ENCODE measurements at regions not wholly inside any gene's neighbourhood (a gene's known extent, or its start where the extent isn't known, plus 50 kb on each side); places are given as distances from the start of the nearest gene placed in this dataset.

DNA sequence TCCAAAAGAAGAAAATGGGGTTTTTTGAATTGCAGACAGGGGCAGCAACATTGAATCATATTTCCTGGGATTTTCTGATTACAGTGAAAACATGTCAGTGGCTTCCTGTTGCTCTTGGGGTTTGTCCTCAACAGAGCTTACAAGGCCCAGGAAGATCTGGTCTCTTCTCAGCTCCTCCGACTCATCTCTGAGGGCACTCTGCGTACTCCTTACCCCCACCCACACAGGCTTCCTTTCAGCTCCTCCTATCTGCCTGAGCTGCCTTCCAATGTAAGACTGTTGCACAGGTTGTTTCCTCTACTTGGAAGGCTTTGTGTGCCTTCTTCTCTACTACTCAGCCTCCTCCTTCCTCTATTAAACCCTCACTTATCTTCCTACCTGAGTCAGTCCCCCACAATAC is 245.1 kb upstream of the MEF2C start:
- DNase-seq (ENCODE audit: low read depth), result peak; percentile 14
- no peak overlapping the region for H3K4me3 ChIP-seq (ENCODE audit: low read depth, low read length)

DNA sequence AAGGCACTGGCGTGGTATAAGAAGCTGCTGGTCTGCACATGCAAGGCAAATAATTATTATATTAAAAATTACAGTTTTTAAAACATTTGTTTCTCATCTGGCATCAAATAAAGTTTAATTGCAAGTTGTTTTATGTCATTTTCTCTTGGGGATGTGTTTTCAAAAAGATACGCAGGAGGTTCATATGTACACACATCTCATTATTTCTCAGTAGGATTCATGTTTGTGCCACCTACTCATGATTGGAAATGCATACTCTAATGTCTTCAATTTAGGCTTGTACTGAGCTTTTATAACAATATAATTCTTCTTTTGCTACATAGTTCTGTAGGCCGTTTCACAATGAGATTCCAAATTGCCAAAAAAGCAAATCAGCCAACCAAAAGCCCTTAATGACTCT is 244.2 kb upstream of the MEF2C start:
- no peak overlapping the region for H3K4me3 ChIP-seq (ENCODE audit: low read depth, low read length)
- DNase-seq (ENCODE audit: low read depth), result no peak

DNA sequence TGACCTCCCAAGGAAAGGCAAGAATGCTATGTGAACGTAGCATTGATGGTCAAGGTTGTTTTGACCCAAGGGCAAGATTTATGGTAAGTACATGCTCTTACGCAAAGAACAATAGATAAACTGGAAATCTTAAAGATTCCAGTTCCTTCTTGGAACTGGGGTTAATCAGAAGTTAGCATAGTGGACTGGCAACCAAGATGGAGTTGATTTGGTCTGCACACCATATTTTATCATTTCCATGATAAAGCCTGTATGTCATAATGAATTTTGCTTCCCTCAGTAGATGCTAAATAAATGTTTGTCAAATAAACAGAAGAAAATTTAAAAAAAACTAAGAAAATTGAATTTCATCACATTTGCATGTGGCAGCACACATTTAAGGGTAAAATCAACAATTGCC is 242.4 kb upstream of the MEF2C start:
- no peak overlapping the region for H3K4me3 ChIP-seq (ENCODE audit: low read depth, low read length)
- no peak for DNase-seq (ENCODE audit: low read depth)

DNA sequence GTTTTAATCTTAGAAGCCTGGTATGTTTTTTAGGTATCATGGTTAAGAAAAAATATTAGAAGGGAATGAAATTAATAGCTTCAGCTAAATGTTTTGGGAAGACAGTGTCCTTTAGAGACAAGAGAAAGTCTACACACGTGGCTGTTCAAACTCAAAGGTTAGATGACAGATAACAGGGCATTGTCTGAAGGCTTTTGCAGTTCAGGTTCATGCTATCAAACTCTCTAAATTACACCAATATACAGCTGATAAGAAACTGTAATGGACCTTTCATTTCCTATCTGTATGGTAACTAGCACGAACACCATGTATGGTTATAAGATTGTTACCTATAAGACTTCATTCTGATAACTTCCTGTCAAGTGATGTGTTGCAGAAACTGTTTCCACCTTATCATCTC is 240.6 kb upstream of the MEF2C start:
- no peak overlapping the region for H3K4me3 ChIP-seq (ENCODE audit: low read depth, low read length)
- no peak for DNase-seq (ENCODE audit: low read depth)

DNA sequence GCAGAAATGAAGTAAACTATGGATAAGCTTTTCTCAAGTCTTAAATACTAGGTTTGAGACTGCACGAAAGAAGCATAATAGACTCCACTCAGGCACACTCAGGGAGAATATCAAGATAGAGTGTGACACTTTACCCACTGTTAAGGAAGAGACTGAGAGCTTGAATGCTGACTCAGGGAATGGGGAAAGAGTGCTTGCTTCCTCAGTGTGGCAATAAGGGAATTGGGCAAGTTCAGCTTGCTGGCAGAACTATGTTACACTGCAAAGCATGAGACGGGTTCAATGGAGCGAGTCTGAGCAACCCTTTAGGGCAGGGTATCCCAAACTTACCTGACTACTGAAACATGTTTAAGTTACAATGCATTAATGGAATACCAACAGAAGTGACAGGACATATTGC is 237.7 kb upstream of the MEF2C start:
- no peak for DNase-seq (ENCODE audit: low read depth)

DNA sequence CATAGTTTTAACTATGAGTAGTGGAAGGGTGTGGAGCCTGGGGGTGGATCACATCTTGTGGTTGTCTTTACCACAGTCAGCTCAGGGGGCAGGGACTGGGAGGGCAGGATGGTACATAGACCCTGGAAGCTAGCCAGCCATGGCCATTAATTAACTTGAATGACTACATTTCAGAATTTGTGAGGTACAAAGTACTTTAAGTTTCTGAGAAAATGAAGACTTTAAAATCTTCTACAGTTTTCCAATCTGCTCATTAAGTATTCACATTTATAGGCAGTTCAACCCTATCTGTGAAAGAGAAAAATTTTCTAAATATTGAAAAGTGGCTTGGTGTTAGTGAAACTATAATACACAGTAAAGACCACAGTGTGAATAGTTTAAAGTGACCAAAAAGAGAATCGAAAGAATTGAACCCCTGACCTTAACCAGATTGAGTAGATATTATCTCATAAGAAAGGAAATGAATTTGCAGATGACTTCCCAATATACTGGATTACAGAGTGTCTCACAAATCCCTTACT is 234.2 kb upstream of the MEF2C start:
- no peak for DNase-seq (ENCODE audit: low read depth)
- no peak overlapping the region for H3K4me3 ChIP-seq (ENCODE audit: low read depth, low read length)

More for the DNA sequence above, 237.7 kb upstream of the MEF2C start:
- no peak overlapping the region for H3K4me3 ChIP-seq (ENCODE audit: low read depth, low read length)

DNA sequence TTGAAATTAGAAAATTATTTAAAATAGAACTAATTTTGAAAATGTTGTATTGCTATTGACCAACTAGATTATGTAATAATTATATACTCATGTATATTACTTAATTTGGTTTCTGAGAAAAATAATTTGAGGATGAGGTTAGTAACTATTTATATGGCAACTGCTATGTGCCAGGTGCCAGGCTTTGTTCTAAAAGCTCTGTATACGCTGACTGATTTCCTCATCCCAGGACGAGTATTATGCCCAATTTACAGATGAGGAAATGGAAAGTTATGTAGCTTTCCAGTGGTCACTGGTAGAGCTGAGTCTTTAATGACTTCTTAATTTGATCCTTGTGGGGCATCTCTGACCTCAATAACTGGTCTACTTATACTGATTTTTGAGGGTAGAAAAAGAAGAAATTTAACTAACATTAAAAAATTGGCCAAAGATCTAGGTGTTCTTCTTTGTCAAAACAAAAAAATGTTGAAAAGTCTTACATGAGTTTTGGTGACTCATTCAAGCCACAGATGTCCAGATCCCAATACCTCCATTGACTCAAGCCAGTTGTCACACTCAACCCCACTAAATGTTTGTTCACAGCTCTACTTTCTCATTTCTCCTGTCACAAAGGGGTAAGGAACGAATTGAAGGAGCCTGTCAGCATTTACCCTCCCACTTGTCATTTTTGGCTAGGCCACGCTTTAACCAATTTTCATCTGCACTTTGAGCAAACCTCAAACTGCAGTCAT is 228.1 kb upstream of the MEF2C start:
- DNase-seq (ENCODE audit: low read depth), result no peak
- no peak overlapping the region for H3K4me3 ChIP-seq (ENCODE audit: low read depth, low read length)

DNA sequence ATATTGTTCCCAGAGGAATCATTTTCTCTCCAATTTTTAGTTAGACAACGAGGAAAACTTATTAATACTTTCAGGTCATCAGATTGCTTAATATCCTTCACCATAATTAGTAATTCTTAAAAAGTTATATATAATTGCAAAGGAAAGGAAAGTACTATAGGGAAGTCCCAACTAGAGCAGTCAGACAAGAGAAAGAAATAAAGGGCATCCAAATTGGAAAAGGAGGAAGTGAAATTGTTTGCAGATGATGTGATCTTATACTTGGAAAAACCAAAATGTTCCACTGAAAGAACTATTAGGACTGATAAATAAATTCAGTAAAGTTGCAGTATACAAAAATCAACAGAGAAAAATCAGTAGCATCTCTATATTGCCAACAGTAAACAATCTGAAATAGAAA is 223.5 kb upstream of the MEF2C start:
- no peak for DNase-seq (ENCODE audit: low read depth)
- H3K4me3 ChIP-seq (ENCODE audit: low read depth, low read length), result no peak overlapping the region

DNA sequence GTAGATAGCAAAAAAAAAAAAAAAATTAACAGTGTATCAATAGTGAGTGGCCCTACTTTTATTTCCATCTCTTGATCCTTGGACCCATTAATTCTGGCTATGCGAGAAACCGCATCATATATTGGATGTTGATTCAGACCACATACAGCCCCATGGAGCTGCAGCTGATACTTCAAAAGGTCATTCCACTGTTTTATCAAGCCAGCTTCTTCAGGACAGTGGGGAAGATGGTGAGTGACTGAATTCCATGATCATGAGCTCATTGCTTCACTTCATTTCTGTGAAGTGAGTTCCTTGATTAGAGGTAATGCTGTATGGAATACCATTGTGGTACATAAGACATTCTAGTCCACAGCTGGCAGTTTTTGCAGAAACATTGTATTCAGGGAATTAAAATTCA is 222.9 kb upstream of the MEF2C start:
- no peak overlapping the region for H3K4me3 ChIP-seq (ENCODE audit: low read depth, low read length)
- DNase-seq (ENCODE audit: low read depth), result no peak

DNA sequence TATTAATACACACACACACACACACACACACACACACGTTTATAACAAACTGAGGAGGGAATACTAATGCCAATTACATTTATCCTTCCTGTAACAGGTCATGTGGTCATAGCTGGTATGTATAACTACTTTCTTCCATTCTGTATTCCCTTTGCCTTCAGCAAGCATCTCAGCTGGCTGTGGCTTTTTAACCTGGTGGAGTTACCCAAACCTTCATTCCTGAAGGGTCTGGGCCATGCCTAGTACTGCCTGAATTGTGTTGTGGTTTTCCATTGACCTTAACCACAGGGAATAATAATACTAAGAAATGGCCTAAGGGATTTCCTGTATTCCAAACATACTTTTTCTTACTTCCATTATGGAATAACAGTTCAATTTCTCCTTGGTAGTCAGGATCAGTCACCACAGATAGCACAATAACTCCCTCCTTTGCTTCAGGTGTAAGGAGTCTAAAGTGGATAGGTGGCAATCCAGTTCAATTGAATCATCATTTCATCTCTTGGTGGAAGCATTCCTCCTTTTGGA is 222.2 kb upstream of the MEF2C start:
- no peak overlapping the region for H3K4me3 ChIP-seq (ENCODE audit: low read depth, low read length)
- no peak for DNase-seq (ENCODE audit: low read depth)

DNA sequence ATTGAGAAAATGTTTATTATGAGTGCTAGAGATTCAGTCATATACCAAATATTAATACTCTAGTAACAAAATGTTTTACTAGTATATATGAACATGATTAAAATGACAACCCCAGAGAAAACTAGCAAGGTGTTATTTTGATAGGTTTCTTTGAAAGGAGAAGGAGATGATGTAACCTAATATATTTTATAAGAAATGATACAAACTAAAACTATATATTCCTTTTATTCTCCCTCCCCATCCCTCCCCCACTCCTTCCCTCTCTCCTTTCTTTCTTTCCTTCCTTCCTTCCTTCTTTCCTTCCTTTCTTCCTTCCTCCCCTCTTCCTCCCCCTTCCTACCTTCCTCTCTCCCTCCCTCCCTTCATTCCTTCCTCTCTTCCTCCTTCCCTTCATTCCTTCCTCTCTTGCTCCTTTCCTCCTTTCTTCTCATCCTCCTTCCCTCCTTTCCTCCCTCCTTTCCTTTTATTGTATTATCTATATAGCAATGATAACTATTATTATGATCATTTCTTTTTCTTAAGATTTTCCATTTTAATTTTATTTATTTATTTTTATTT is 215.3 kb upstream of the MEF2C start:
- H3K4me3 ChIP-seq (ENCODE audit: low read depth, low read length), result no peak overlapping the region
- no peak for DNase-seq (ENCODE audit: low read depth)

DNA sequence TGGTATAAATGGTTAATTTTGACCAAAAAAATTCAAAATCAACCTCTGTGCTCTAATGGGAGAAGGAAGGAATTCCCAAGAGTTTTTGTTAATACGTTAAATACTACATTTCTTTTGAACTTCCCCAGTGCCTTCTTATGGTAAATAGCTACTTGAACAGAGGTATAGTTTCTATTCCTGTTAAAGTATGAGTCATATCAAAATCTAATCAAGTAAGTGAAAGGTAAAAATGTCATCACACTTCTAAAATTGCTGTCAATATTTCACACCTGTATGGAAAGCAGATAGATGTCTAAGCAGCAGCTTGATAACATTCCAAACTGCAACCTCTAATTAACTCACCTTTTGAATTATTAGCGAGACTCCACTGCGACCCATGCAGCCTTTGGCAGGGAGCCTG is 214.1 kb upstream of the MEF2C start:
- no peak overlapping the region for H3K4me3 ChIP-seq (ENCODE audit: low read depth, low read length)

DNA sequence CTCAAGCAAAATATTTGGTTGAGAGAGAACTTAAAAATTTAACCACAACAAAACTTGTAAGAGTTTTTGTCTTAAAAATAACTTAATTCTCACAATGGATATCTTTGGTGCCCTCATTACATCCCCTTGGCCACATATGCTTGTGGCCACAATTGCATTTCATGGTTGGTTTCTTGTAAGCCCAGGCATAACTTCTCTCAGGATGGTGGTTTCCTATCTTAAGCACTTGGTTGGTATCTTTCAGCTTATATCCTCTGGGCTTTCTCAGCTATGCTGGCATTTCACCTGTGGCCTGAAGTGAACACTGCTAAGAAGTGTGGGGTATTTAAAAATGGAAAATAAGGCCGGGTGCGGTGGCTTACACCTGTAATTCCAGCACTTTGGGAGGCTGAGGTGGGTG is 212.4 kb upstream of the MEF2C start:
- no peak overlapping the region for H3K4me3 ChIP-seq (ENCODE audit: low read depth, low read length)
- no peak for DNase-seq (ENCODE audit: low read depth)

More for the DNA sequence above, 214.1 kb upstream of the MEF2C start:
- DNase-seq (ENCODE audit: low read depth), result no peak

DNA sequence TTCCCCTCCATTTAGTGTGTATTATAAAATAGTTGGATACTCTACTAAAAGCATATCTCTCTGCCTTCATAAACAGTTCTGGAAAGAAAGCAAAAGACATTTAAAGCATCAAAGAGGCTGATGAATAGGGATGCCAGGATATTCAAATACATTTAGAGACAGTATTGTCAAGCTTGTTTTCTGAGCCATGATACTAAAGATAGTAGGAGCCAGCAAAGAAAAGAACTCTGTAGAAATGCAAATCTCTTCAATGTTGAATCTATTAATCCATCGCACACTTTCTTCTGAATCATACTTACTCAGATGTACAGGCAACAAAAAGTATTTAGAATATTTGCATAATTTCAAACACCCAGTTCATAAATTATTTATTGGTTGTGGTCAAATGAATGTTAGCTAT is 207.1 kb upstream of the MEF2C start:
- H3K4me3 ChIP-seq (ENCODE audit: low read depth, low read length), result no peak overlapping the region

DNA sequence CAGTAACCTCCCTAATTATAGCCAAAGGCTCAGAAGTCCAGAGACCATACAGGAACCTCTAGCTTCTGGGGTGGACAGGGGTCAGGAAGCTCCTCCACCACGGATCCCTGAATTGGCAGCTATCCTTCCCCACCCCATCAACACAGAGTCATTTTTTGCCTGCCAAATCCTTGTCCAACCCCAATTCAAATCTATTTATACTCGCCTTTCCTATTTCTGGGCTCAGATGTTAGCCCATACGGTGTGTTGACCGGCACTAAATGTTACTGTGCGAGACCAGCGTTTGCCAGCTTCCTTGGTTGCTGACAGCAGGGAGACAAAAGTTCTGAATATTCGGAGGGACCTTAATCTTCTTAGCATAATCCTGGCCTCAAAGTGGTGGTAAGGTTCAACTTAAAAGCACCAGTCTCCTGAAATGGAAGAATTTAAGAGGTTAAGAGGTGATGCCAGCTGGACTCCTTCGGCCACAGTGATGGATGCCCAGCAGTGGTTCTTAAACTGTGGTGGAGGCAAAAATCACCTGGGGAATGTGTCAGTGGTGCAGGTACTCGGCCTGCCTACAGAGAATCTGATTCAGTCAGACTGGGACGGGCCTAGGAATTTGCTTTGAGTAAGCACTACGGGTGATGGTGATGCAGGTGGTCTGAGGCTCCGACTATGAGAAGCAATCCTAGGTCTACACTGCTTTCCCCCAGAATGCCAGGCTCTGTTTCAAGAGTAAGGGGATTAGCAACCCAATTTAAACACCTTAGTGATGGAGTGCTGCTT is 204.8 kb upstream of the MEF2C start:
- no peak overlapping the region for H3K4me3 ChIP-seq (ENCODE audit: low read depth, low read length)
- DNase-seq (ENCODE audit: low read depth), result no peak

More for the DNA sequence above, 207.1 kb upstream of the MEF2C start:
- no peak for DNase-seq (ENCODE audit: low read depth)

DNA sequence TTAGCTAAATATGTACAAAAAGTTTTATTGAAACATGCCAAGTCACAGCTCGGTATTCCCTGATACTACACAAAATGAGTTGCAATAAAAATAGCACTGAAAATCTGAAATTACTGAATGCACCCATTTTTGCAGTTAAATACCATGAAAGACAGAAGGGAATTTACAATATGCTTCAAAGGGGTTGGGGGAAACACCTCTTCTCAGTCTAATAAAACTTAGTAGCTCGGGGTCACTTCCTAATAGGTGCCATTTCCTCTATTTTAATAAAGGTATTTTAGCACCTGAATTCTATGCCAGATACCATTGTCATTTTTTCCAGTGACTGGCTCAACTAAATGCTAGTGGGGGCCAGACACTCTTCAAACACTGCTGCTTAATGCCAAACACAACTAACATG is 204.1 kb upstream of the MEF2C start:
- H3K4me3 ChIP-seq (ENCODE audit: low read depth, low read length), result no peak overlapping the region
- DNase-seq (ENCODE audit: low read depth), result no peak

DNA sequence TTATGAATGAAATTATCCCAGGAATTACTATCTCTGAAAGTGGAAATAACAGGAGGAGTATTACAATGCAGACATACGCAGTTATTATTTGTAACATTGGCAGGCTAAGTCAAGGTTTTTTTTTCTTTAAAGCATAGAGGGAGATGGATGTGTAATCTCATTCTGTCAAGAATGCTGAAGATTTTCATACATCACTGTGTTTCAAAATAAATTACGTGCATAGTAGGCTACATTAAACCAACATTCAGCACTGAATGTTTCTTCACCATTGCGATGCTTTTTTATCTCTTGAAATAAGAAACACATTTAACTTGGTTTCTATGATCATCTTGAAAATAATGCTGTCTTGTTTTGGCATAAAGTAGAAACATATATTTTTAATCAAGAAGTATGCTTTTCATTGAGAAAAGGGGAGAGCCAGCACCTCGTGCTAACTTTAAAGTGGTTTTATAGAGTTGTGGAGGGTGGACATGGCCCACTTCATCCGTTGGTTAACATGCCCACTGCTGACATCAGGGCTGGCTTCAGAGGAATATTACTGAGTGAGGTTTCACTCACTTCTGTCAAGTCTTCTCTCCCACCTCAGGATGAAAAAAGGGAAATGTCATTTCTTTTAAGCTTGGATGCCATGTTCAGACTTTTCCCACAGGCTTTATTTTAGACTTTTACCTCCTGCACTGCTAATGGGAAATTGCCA is 203.6 kb upstream of the MEF2C start:
- H3K4me3 ChIP-seq (ENCODE audit: low read depth, low read length), result no peak overlapping the region
- DNase-seq (ENCODE audit: low read depth), result no peak

DNA sequence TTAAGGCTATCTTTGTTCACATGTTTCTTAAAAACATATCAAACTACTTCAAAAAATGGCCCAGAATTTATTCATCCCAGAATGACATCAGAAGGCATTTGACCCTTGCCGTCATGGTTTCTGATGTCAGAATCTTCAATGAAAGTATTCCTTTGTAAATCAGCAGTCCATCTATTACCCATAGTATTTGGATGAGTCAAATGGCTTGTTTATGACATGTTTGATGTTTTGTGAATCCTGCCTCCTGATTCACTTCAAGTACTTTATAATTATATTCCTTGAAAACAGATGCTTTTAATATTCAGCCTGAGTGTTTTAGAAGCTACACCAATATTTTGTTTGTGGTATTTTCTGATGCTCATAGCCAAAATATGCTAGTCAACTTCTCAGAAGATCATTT is 200.8 kb upstream of the MEF2C start:
- DNase-seq (ENCODE audit: low read depth), result peak; percentile 46

DNA sequence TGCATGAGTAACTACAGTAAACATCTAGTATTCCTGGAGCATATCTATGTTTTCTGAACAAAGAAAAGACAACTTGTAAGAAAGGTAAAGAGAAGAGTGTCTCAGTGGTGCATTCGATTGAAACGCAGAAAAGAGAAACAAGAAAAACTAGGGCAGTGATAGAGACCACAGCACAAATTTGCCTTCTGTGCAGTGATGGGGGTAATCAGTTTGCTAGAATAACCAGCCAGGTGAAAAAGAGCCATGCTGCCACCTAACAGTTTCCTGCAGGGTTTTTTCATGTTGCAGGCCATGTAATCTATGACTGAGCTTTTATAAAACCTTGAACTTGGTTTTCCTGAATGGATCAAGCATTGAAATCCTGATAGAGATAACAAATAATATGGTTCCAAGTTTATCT is 198.4 kb upstream of the MEF2C start:
- no peak overlapping the region for H3K4me3 ChIP-seq (ENCODE audit: low read depth, low read length)
- DNase-seq (ENCODE audit: low read depth), result no peak

More for the DNA sequence above, 200.8 kb upstream of the MEF2C start:
- H3K4me3 ChIP-seq (ENCODE audit: low read depth, low read length), result no peak overlapping the region
